Breast epithelium (tissue), 3 donors: ENCODE measurements at regions not wholly inside any gene's neighbourhood (a gene's known extent, or its start where the extent isn't known, plus 50 kb on each side); places are given as distances from the start of the nearest gene placed in this dataset.

Source experiments
- CTCF ChIP-seq, 3 donors: fragments of 450-650 bp; IDR thresholded peaks; one replicate each; pipeline ENCODE4 v1.5.1; 2016 to 2017; ENCODE audit warnings: antibody characterized with exemption in 3 of 3, mild to moderate bottlenecking in 3 of 3, moderate library complexity in 3 of 3
- POLR2A ChIP-seq: fragments of 450-650 bp; IDR thresholded peaks from one replicate; pipeline ENCODE4 v1.6.1; 2016; ENCODE audit warnings: antibody characterized with exemption, mild to moderate bottlenecking, moderate library complexity

DNA sequence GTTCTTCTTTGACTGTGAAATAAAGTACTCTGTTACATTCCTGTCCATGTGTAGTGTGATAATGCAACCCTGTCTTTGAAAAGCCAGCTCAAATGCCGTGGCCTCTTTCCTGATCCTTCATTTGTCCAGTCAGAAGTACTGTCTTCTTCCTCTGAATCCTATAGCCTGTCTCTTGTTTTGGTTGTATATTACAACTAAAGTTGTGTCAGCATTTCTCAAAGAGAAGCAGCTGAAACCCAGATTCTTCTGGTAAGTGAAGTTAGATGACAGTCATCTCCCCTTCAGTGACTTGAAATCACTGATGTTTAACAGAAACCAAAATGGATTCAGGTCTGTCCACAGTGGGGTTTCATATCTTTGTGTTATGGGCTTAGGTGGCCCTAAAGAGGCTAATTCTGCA is 196.2 kb downstream of the PCSK1 start:
- TF ChIP-seq CTCF (IDR thresholded peaks at IDR 0.05): no peak
- TF ChIP-seq POLR2A: no peak
